Mesenchymal stem cell (in vitro differentiated cells and primary cell): ENCODE measurements at regions not wholly inside any gene's neighbourhood (a gene's known extent, or its start where the extent isn't known, plus 50 kb on each side); places are given as distances from the start of the nearest gene placed in this dataset.

ENCODE experiments used
- DNase-seq: peaks from one replicate; pipeline ENCODE4 v3.0.0-alpha.2; 2013
- H2AFZ ChIP-seq: one replicate; pipeline ENCODE4 v1.6.1; 2013; ENCODE audit warnings: low read depth, mild to moderate bottlenecking, control low read depth, inconsistent platforms, low read length, moderate library complexity
- H2AK5ac ChIP-seq: 2 replicates; pipeline ENCODE4 v1.6.1; 2013; ENCODE audit warnings: low read length, moderate library complexity, mild to moderate bottlenecking, inconsistent platforms; ENCODE audit not compliant: severe bottlenecking
- H2BK120ac ChIP-seq: one replicate; pipeline ENCODE4 v1.6.1; 2013; ENCODE audit warnings: low read depth, mild to moderate bottlenecking, inconsistent platforms, low read length, moderate library complexity
- H2BK12ac ChIP-seq, 2 experiments: one replicate each; pipeline ENCODE4 v1.6.1; 2013; ENCODE audit warnings: inconsistent platforms in 2 of 2, low read length in 2 of 2, mild to moderate bottlenecking in 2 of 2, moderate library complexity in 2 of 2, control low read depth in 1 of 2
- H2BK15ac ChIP-seq: one replicate; pipeline ENCODE4 v1.6.1; 2013; ENCODE audit warnings: mild to moderate bottlenecking, low read depth, inconsistent platforms; ENCODE audit not compliant: poor library complexity, severe bottlenecking
- H2BK5ac ChIP-seq: 2 replicates; pipeline ENCODE4 v1.6.1; 2013; ENCODE audit warnings: low read depth, mild to moderate bottlenecking, low read length, control low read depth, inconsistent platforms; ENCODE audit not compliant: poor library complexity, severe bottlenecking
- H3K14ac ChIP-seq, 2 experiments: one replicate each; pipeline ENCODE4 v1.6.1; 2013; ENCODE audit warnings: inconsistent platforms in 2 of 2, low read length in 2 of 2, control low read depth in 1 of 2, mild to moderate bottlenecking in 1 of 2, moderate library complexity in 1 of 2
- H3K18ac ChIP-seq, 2 experiments: one replicate each; pipeline ENCODE4 v1.6.1; 2013; ENCODE audit warnings: inconsistent platforms in 2 of 2, low read length in 2 of 2, control low read depth in 1 of 2, low read depth in 1 of 2, mild to moderate bottlenecking in 1 of 2
- H3K23ac ChIP-seq, 2 experiments: one replicate each; pipeline ENCODE4 v1.6.1; 2013; ENCODE audit warnings: inconsistent platforms in 2 of 2, low read length in 2 of 2, mild to moderate bottlenecking in 2 of 2, moderate library complexity in 2 of 2, control low read depth in 1 of 2
- H3K27ac ChIP-seq: 2 replicates; pipeline ENCODE4 v1.5.1; 2013; ENCODE audit warnings: mild to moderate bottlenecking, moderate library complexity, low read length, control low read depth, inconsistent platforms; ENCODE audit not compliant: poor library complexity, severe bottlenecking
- H3K27me3 ChIP-seq, 2 experiments: 2 replicates each; pipeline versions ENCODE4 v1.6.1 to v1.7.0; 2013; ENCODE audit warnings: low read length in 2 of 2, mild to moderate bottlenecking in 2 of 2, moderate library complexity in 2 of 2, control low read depth in 1 of 2, inconsistent platforms in 1 of 2; ENCODE audit not compliant: control insufficient read depth in 1 of 2, insufficient read depth in 1 of 2
- H3K36me3 ChIP-seq, 2 experiments: 2 replicates each; pipeline versions ENCODE4 v1.6.1 to v1.7.0; 2013; ENCODE audit warnings: low read length in 2 of 2, control low read depth in 1 of 2, inconsistent platforms in 1 of 2, low read depth in 1 of 2, mild to moderate bottlenecking in 1 of 2; ENCODE audit not compliant: insufficient read depth in 2 of 2, control insufficient read depth in 1 of 2
- H3K4ac ChIP-seq, 2 experiments: one replicate each; pipeline ENCODE4 v1.6.1; 2013; ENCODE audit warnings: inconsistent platforms in 2 of 2, low read length in 2 of 2, mild to moderate bottlenecking in 2 of 2, moderate library complexity in 2 of 2, control low read depth in 1 of 2, low read depth in 1 of 2
- H3K4me1 ChIP-seq: 2 replicates; pipeline ENCODE4 v1.6.1; 2013; ENCODE audit warnings: low read depth, low read length, control low read depth; ENCODE audit not compliant: control insufficient read depth, insufficient read depth
- H3K4me2 ChIP-seq: 2 replicates; pipeline ENCODE4 v1.6.1; 2013; ENCODE audit warnings: low read length, mild to moderate bottlenecking, inconsistent platforms; ENCODE audit not compliant: poor library complexity, severe bottlenecking
- H3K4me3 ChIP-seq, 2 experiments: 2 replicates each; pipeline versions ENCODE4 v1.5.1 to v1.7.0; 2013; ENCODE audit warnings: low read length in 2 of 2, mild to moderate bottlenecking in 2 of 2, control low read depth in 1 of 2, low read depth in 1 of 2; ENCODE audit not compliant: insufficient read depth in 1 of 2
- H3K79me1 ChIP-seq: replicated peaks from 2 replicates; pipeline ENCODE4 v1.6.1; 2013; ENCODE audit warnings: mild to moderate bottlenecking, control low read depth, low read length, inconsistent platforms; ENCODE audit not compliant: poor library complexity, severe bottlenecking
- H3K9ac ChIP-seq: 2 replicates; pipeline ENCODE4 v1.7.0; 2013; ENCODE audit warnings: mild to moderate bottlenecking, low read length, moderate library complexity
- H3K9me3 ChIP-seq: 2 replicates; pipeline ENCODE4 v1.7.0; 2013; ENCODE audit warnings: mild to moderate bottlenecking, low read length; ENCODE audit not compliant: control insufficient read depth
- H4K8ac ChIP-seq: one replicate; pipeline ENCODE4 v1.6.1; 2013; ENCODE audit warnings: inconsistent platforms, mild to moderate bottlenecking, low read length, moderate library complexity
- H4K91ac ChIP-seq: one replicate; pipeline ENCODE4 v1.6.1; 2013; ENCODE audit warnings: mild to moderate bottlenecking, low read length, inconsistent platforms
- WGBS: methylation state at CpG from one replicate; pipeline ENCODE4 v1.1.7; 2013; ENCODE audit warnings: mixed read lengths; 5-methylcytosine and 5-hydroxymethylcytosine counted together

DNA sequence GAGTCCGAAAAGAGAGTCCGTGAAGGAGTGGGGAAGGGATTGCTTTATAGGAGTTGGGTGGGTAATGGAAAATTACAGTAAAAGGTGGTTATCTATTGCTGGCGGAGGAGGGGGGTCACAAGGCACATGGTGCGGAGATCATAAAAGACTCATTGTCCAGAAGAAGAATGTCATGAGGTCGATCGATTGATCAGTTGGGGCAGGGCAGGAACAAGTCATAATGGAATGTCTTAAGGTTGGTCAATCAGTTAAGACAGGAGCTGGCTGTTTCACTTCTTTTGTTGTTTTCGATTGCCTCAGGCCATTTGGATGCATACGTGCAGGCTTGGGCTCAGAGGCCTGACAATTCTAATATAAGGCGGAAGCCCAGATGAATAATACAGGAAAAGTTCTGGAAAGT lies 473.0 kb upstream of the TNP1 start:
- Histone ChIP-seq H3K4me3 (no peak overlapping the region), H4K91ac (no peak overlapping the region)
- WGBS, result 97% methylated on average over 9 of the region's 9 CpGs

GRCh38 chr2:217332417-217332791 lies 472.5 kb upstream of the TNP1 start:
- H3K4me3 ChIP-seq, result no peak overlapping the region
- H3K4me2 ChIP-seq, result no peak overlapping the region
- no peak overlapping the region for H2BK5ac ChIP-seq
- DNase-seq, result no peak
- H3K9me3 ChIP-seq, result no peaks in the 10 kb centered on the region
- H3K14ac ChIP-seq, result no peak overlapping the region
- no peak overlapping the region for H4K8ac ChIP-seq
- H4K91ac ChIP-seq, result no peak overlapping the region
- H2AK5ac ChIP-seq, result peak overlapping the region; percentile 89
- H3K4me1 ChIP-seq, result peaks cover 6% of the 10 kb centered on the region
- H2AFZ ChIP-seq, result no peak overlapping the region
- H2BK120ac ChIP-seq, result no peak overlapping the region
- no peak overlapping the region for H3K9ac ChIP-seq
- H3K79me1 ChIP-seq, result no peaks in the 10 kb centered on the region
- H3K27ac ChIP-seq, result peak overlapping the region; percentile 95
- H3K27me3 ChIP-seq, result no peaks in the 10 kb centered on the region
- no peak overlapping the region for H3K4ac ChIP-seq
- H3K23ac ChIP-seq, result no peak overlapping the region
- 100% methylated on average over 2 of the region's 2 CpGs for WGBS
- H2BK15ac ChIP-seq, result no peak overlapping the region
- H2BK12ac ChIP-seq, result no peak overlapping the region
- no peak overlapping the region for H3K18ac ChIP-seq
- no peaks in the 10 kb centered on the region for H3K36me3 ChIP-seq

More for the DNA sequence above, 473.0 kb upstream of the TNP1 start:
- no peak overlapping the region for H2BK5ac ChIP-seq
- no peak overlapping the region for H3K14ac ChIP-seq
- H2AK5ac ChIP-seq, result peak overlapping the region; percentile 89
- no peaks in the 10 kb centered on the region for H3K9me3 ChIP-seq
- no peak overlapping the region for H2BK120ac ChIP-seq
- H3K79me1 ChIP-seq, result no peaks in the 10 kb centered on the region
- peak overlapping the region in 1 of 2 experiments; percentile 69 for H3K18ac ChIP-seq
- no peak overlapping the region for H3K9ac ChIP-seq
- H2BK12ac ChIP-seq, result no peak overlapping the region
- DNase-seq, result no peak
- no peak overlapping the region for H3K4me2 ChIP-seq
- H3K23ac ChIP-seq, result no peak overlapping the region
- H3K27me3 ChIP-seq, result no peaks in the 10 kb centered on the region
- no peak overlapping the region for H2AFZ ChIP-seq
- H3K27ac ChIP-seq, result no peak overlapping the region
- H3K4me1 ChIP-seq, result peaks cover 6% of the 10 kb centered on the region
- H2BK15ac ChIP-seq, result peak overlapping the region; percentile 41
- H3K36me3 ChIP-seq, result no peaks in the 10 kb centered on the region
- H4K8ac ChIP-seq, result no peak overlapping the region
- H3K4ac ChIP-seq, result no peak overlapping the region

GRCh38 chr2:217331523-217332416 lies 471.9 kb upstream of the TNP1 start:
- H3K9ac ChIP-seq, result peak overlapping the region; percentile 24
- H4K91ac ChIP-seq, result no peak overlapping the region
- no peak overlapping the region for H3K23ac ChIP-seq
- H3K4ac ChIP-seq, result peak overlapping the region in 1 of 2 experiments; percentile 47
- no peak overlapping the region for H2BK15ac ChIP-seq
- peak overlapping the region; percentile 49 for H2AK5ac ChIP-seq
- H2BK12ac ChIP-seq, result peak overlapping the region; percentile 34 to 51
- H3K4me3 ChIP-seq, result no peak overlapping the region
- H3K9me3 ChIP-seq, result no peaks in the 10 kb centered on the region
- WGBS, result 16% methylated on average over 3 of the region's 3 CpGs
- peak overlapping the region; percentile 85 for H2BK5ac ChIP-seq
- no peaks in the 10 kb centered on the region for H3K36me3 ChIP-seq
- H3K79me1 ChIP-seq, result no peaks in the 10 kb centered on the region
- peaks cover 6% of the 10 kb centered on the region for H3K4me1 ChIP-seq
- H3K4me2 ChIP-seq, result no peak overlapping the region
- H3K27me3 ChIP-seq, result no peaks in the 10 kb centered on the region
- no peak overlapping the region for H2BK120ac ChIP-seq
- H3K14ac ChIP-seq, result no peak overlapping the region
- DNase-seq, result peak; percentile 47
- peak overlapping the region; percentile 80 for H4K8ac ChIP-seq
- H2AFZ ChIP-seq, result no peak overlapping the region
- peak overlapping the region; percentile 7 to 18 for H3K18ac ChIP-seq
- peak overlapping the region; percentile 95 for H3K27ac ChIP-seq

- 88% methylated on average over 7 of the region's 9 CpGs for WGBS
- Histone ChIP-seq H3K9ac (no peak overlapping the region), H3K27ac (peak overlapping the region; percentile 95), H3K4me3 (no peak overlapping the region), H2BK5ac (peak overlapping the region; percentile 3), H3K23ac (no peak overlapping the region), H4K91ac (no peak overlapping the region), H3K9me3 (no peaks in the 10 kb centered on the region), H3K14ac (no peak overlapping the region), H2BK120ac (no peak overlapping the region), H2AFZ (no peak overlapping the region), H2BK15ac (no peak overlapping the region), H3K4ac (no peak overlapping the region), H3K18ac (peak overlapping the region in 1 of 2 experiments; percentile 84), H4K8ac (no peak overlapping the region), H3K27me3 (no peaks in the 10 kb centered on the region), H3K36me3 (no peaks in the 10 kb centered on the region), H2AK5ac (peak overlapping the region; percentile 93), H3K4me2 (no peak overlapping the region), H2BK12ac (peak overlapping the region in 1 of 2 experiments; percentile 7), H3K79me1 (no peaks in the 10 kb centered on the region), H3K4me1 (peaks cover 6% of the 10 kb centered on the region)
- no peak for DNase-seq
These were observed 470.8 kb upstream of the TNP1 start for GRCh38 chr2:217330647-217331046.
